GM18870 (cell line): ENCODE measurements at regions not wholly inside any gene's neighbourhood (a gene's known extent, or its start where the extent isn't known, plus 50 kb on each side); places are given as distances from the start of the nearest gene placed in this dataset.

ENCODE experiments used
- ATAC-seq: cut with Tn5 transposase; IDR thresholded peaks from one replicate; pipeline ENCODE4 v1.9.1; 2021; ENCODE audit warnings: moderate library complexity; ENCODE audit not compliant: unreplicated experiment

DNA sequence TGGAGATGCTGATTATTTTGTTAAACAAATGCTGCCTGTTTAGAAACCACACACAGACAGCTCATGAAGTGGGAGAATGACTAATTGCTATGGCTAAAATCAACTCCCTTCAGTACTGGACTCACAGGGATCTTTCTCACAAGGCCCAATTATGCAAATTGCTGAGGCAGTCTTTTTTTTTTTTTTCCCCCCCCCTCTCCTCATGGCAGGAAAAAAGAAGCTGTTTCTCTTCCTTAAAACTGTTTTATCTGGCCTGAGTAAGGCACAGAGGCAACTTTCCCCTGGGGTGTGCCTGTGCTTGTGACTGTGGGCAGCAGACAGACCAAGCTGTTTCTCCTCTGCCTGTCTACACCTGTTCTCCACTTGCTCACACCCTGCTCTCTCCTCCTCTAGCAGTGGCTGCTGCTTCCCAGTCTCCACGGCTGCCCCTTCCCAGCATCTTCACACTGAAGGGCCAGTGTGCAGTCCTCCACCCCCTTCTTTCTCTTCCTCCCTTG is 65.4 kb upstream of the STEAP1B start:
- no peak for ATAC-seq

DNA sequence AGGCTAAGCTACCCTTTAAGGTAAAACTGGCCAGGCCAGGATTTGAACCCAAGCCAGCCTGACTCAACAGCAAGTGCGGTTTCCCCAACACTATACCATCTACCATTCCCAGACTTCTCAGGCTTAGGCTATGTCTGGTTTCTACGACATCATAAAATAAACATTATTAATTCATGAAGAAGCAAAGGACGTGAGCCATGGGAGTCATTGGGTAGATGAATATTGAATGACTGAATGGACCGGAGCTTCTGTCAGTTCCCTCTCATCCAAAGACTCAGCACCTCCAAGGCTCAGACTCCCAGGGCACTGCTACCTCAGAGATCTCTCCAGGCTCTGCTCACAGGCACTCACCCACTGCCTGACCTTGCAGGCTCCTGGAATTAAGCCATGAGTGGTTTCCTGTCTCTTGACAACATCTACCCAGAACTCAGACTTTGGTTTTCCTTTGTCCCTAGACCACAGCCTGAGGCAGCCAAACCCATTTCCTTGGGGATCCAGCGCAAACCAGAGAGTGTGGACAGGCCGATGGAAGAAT is 64.6 kb upstream of the STEAP1B start:
- no peak for ATAC-seq

DNA sequence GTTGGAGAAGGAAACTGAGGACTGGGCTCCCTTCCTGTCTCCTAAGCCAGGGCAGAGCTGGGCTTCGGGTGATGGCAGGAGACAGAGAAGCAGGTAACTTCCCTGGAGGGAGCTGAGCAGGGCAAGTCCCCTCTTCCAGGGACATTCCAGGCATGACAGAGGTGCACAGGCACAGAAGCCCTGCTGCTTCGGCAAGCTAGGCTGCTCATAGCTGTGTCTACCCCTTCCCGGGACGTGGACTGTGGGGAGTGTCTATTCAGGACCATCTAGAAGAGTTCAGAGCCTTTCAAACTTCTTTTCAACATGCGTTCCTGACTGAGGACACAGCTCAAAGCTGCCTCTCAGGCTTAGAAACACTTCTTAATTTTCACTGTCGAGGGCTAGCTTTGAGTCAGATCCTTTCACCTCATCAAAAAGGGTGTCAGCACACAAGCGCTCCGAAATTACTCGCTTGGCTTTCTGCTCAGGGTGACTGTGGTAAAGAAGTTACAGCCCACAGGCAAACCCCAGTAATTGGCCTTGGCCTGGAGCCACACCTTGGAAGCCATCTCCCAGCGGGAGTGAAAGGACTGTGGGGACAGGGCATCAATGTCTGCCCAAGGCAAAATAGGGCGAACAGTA is 63.7 kb upstream of the STEAP1B start:
- peak; percentile 51 for ATAC-seq

DNA sequence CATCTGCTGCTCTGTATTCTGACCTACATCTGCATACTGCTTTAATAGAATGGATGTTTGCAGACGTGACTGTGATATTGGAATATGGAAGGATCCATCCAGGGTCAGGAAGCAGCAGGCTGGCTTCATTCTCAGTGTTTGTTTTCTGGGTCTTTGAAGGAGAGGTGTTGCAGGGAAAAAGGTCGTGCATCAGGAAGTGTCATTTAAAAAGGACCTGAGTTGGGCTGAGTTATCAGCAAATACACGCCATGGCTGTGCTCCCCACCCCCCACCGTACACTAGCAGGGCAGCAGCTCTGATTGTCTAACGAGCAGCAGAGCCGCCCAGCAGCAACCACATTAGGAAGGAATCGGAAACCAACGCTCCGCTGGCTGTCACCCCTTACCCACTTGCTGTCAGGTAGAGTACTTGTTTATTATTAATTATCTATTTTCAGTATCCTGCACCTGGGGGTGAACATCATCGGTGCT is 63.1 kb upstream of the STEAP1B start:
- no peak for ATAC-seq

DNA sequence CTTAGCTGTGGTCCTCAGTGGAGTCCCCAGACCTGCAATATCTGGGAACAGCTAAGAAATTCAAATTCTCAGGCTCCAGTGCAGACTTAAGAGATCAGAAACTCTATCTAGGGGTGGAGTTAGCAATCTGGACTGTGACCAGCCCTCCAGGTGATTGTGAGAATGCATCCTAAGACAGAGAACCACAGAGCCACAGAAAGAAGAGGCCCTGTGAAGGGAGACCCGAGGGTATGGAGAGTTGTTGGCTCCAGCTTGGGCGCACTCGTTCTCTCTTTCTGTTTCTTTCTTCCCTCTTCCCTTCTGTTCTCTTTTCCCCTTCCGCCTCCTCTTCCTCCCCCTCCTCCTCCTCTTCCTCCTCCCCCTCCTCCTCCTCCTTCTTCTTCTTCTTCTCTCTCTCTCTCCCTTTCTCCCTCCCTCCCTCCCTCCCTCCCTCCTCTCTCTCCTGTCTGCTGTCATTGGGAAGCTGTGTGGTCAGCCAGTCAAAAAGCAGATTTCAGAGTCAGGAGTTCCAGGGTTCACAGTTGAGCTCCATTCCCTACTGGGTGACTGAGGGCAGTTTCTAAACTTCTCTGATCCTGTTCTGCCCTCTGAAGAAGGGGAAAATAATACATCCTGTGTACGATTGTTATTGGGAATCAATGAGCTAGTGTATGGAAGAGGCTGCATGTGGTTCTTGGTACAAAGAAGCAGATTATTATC is 62.1 kb upstream of the STEAP1B start:
- no peak for ATAC-seq

DNA sequence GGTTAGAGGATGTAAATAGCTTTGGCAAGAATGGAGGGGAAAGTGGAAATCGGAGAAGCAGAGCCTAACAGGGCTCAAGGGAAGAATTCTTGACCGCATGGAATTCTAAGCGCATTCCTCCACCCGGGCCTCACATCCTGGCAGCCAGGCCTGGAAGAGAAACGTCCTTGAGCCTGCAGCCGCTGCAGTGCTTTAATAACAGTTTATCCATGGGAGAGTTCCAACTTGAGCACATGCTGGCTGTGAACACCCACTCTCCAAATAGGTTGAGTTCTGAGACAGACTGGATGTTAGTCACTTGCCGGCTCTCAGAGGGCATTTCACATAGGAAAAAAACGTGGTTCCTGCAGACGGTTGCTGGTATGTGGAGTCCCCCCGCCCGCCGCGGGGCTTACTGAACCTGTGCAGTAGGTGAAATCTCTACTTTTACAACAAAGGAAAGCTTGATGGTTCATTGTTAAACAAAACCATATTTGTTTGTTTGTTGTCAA is 61.4 kb upstream of the STEAP1B start:
- no peak for ATAC-seq

GRCh38 chr7:22559829-22560489 is 60.0 kb upstream of the STEAP1B start:
- peak; percentile 38 for ATAC-seq

- ATAC-seq, result no peak
Observed at GRCh38 chr7:22557167-22557566, 57.2 kb upstream of the STEAP1B start.

DNA sequence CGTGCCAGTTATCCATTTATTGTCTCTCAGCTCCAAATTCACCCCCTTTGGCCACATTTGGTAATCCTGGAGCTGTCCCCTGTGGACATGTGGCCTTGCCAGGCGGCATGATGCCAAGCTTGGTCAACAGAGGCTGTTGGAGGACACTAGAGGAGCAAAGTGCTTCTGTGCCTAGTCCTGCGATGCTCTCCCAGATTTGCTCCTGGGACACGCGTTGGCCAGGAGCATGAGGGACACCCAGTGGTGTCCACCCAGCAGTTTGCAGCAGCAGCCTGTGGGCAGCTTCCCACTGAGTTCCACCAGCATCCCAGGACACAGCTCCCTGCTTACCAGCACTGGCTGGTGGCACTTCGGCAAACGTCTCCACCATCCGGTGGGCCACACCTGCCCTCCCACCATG is 55.5 kb upstream of the STEAP1B start:
- ATAC-seq, result no peak

GRCh38 chr7:22554184-22554583 is 54.2 kb upstream of the STEAP1B start:
- no peak for ATAC-seq

DNA sequence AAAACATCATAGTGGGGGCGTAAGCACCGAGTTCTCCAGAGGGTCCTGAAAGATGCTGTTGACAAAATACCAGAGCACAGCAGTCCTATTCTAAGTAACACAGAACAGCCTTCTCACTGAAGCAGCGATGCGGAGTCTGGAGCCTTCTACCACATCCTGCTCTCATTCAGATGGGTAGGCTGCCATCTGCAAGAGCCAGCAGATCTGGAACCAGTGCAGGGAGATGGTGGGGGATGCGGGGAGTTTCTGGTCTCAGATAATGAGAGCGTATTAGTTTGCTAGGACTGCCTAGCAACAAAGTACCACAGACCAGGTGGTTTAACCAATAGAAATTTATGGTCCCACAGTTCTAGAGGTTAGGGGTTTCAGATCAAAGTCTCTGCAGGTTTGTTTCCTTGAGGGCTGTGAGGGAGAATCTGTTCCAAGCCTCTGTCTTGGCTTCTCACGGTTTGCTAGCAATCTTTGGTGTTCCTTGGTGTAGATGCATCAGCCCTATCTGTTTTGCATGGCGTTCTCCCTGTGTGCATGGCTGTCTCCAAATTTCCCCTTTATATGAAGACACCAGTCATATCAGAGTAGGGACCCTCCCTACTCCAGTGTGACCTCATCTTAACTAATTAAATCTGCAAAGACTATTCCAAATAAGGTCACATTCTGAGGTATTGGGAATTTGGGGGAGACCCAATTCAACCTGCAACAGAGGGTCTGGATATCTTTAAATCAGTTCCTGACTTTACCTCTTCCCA is 52.0 kb upstream of the STEAP1B start:
- peak; percentile 79 for ATAC-seq

DNA sequence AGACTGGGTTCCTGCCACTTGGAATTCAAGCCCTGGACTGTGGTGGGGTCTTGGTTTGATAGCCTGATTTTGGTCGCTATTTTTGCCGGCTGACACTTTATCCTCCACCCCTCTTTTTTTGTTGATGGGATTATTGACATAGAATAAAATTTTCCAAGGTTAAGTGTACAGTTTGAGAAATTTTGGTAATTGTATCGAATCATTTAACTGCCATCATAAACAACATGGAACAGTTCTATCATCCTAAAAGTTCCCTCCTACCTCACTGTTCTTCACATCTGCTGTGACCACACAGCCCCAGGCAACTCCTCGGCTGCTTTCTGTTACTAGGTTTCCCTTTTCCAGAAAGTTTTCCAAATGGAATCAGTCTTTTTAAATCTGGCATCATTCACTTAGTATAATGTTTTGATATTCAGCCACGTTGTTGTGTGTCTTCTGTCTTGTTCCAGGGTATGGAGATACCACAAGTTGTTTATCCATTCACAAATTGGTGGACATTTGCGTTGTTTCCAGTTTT is 50.6 kb upstream of the STEAP1B start:
- no peak for ATAC-seq

DNA sequence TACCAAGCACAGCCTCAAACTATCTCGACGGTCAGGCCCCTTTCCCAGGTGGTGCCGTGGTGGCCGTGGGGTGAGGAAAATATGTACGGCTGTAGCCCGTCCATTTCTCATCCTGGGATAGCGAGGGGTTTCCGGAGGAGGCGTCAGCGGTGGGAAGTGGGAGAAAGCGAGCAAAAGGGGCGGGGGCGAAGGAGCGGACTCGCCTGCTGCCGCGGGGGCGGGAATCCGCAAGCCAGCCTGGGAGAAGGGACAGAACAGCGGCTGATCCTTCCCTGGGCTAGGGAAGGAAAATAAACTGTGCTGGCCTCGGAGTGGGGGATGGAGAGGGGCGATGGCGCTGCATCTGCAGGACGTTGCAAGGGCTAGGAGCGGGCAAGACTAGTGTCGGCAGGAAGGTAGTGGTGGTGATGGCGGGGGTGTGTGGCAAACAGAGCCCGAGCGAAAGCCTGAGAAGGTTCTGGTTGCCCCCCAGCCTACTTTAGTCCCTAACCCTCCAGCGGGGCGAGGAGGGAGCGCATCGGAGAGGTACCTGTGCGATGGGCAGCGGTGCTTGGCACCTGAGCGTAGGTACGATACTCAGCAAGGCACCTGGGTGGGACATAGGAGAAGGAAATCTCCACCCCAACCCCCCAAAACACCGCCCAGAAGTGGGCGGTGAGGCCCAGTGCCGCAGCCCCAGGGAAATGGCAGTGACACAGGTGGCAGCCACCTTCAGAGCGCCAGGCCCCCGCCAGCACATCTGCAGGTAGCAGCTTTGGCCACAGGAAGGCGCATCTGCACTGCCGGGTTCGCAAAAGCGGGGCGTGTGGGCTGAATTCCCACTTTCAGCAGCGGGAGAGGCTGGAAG is 49.9 kb upstream of the STEAP1B start:
- no peak for ATAC-seq
